CD14-positive monocyte (primary cell): ENCODE measurements at regions not wholly inside any gene's neighbourhood (a gene's known extent, or its start where the extent isn't known, plus 50 kb on each side); places are given as distances from the start of the nearest gene placed in this dataset.

Experiments used
- DNase-seq, 3 donors: peaks; one replicate each; pipeline ENCODE4 v3.0.0-alpha.2; 2011 to 2022
- H2AFZ ChIP-seq: 2 replicates; pipeline ENCODE4 v1.6.0; 2012; ENCODE audit warnings: mild to moderate bottlenecking, low read depth, low read length, inconsistent platforms; ENCODE audit not compliant: insufficient read depth, poor library complexity, severe bottlenecking
- H3K27ac ChIP-seq, 2 donors: 1 replicate in 1 of 2; 2 replicates in 1 of 2; pipeline ENCODE4 v1.5.1; 2012 to 2013; ENCODE audit warnings: low read length in 2 of 2, control low read depth in 1 of 2, inconsistent platforms in 1 of 2, low read depth in 1 of 2, mild to moderate bottlenecking in 1 of 2
- H3K27me3 ChIP-seq, 2 donors: one replicate each; pipeline versions ENCODE4 v1.6.0 to v1.6.1; 2011 to 2013; ENCODE audit warnings: low read length in 2 of 2; ENCODE audit not compliant: control insufficient read depth in 2 of 2, insufficient read depth in 2 of 2
- H3K36me3 ChIP-seq, 2 donors: replicated peaks in 1 of 2; 1 replicate in 1 of 2; 2 replicates in 1 of 2; pipeline versions ENCODE4 v1.5.1 to v1.6.1; 2012 to 2013; ENCODE audit warnings: low read length in 2 of 2, control low read depth in 1 of 2, inconsistent platforms in 1 of 2, mild to moderate bottlenecking in 1 of 2; ENCODE audit not compliant: insufficient read depth in 2 of 2, control insufficient read depth in 1 of 2
- H3K4me1 ChIP-seq, 2 donors: 1 replicate in 1 of 2; 2 replicates in 1 of 2; pipeline versions ENCODE4 v1.5.1 to v1.6.1; 2012 to 2013; ENCODE audit warnings: low read length in 2 of 2, control low read depth in 1 of 2, inconsistent platforms in 1 of 2, mild to moderate bottlenecking in 1 of 2, moderate library complexity in 1 of 2; ENCODE audit not compliant: insufficient read depth in 2 of 2, control insufficient read depth in 1 of 2
- H3K4me2 ChIP-seq: replicated peaks from 2 replicates; pipeline ENCODE3; 2012; ENCODE audit warnings: low read length, moderate library complexity, mild to moderate bottlenecking; ENCODE audit not compliant: poor library complexity, severe bottlenecking; ENCODE audit errors: extremely low read depth
- H3K4me3 ChIP-seq, 3 experiments: fragments of 200-600 bp in 1 of 3; sonication (generic) in 1 of 3; replicated peaks in 1 of 3; 1 replicate in 2 of 3; 2 replicates in 1 of 3; pipeline ENCODE4 v1.5.1; 2011 to 2013; ENCODE audit warnings: low read length in 3 of 3, mild to moderate bottlenecking in 3 of 3, control low read depth in 2 of 3, low read depth in 2 of 3, inconsistent platforms in 1 of 3, moderate library complexity in 1 of 3
- H3K79me2 ChIP-seq: 2 replicates; pipeline ENCODE4 v1.6.0; 2012; ENCODE audit warnings: mild to moderate bottlenecking, control low read depth, inconsistent platforms, low read length, moderate library complexity; ENCODE audit not compliant: insufficient read depth
- H3K9ac ChIP-seq: 2 replicates; pipeline ENCODE4 v1.6.0; 2017; ENCODE audit warnings: low read length, mild to moderate bottlenecking; ENCODE audit not compliant: insufficient read depth, poor library complexity, severe bottlenecking
- H3K9me3 ChIP-seq, 2 donors: replicated peaks in 1 of 2; 1 replicate in 1 of 2; 2 replicates in 1 of 2; pipeline versions ENCODE4 v1.5.1 to v1.6.1; 2012 to 2013; ENCODE audit warnings: low read length in 2 of 2, control low read depth in 1 of 2; ENCODE audit not compliant: control insufficient read depth in 1 of 2, insufficient read depth in 1 of 2
- H4K20me1 ChIP-seq: 2 replicates; pipeline ENCODE4 v1.6.0; 2012; ENCODE audit warnings: mild to moderate bottlenecking, low read length, control low read depth, moderate library complexity; ENCODE audit not compliant: insufficient read depth
- H3K27ac Mint-ChIP-seq, 7 donors: one replicate each; pipeline ENCODE4 v1.8.0; 2020; ENCODE audit warnings: mild to moderate bottlenecking in 7 of 7, mixed read lengths in 7 of 7, moderate library complexity in 6 of 7, inconsistent platforms in 2 of 7
- H3K27me3 Mint-ChIP-seq, 3 donors: one replicate each; pipeline ENCODE4 v1.8.0; 2021 to 2022; ENCODE audit warnings: low read depth in 3 of 3, mild to moderate bottlenecking in 3 of 3, mixed read lengths in 3 of 3, moderate library complexity in 3 of 3, inconsistent platforms in 1 of 3
- H3K36me3 Mint-ChIP-seq, 2 donors: one replicate each; pipeline ENCODE4 v1.8.0; 2020; ENCODE audit warnings: mixed read lengths in 2 of 2, inconsistent platforms in 1 of 2, mild to moderate bottlenecking in 1 of 2
- H3K4me1 Mint-ChIP-seq: one replicate; pipeline ENCODE4 v1.8.0; 2020; ENCODE audit warnings: mild to moderate bottlenecking, mixed read lengths
- H3K4me3 Mint-ChIP-seq, 2 donors: one replicate each; pipeline ENCODE4 v1.8.0; 2020; ENCODE audit warnings: mild to moderate bottlenecking in 2 of 2, mixed read lengths in 2 of 2, moderate library complexity in 1 of 2
- H3K9me3 Mint-ChIP-seq, 7 donors: one replicate each; pipeline ENCODE4 v1.8.0; 2020 to 2022; ENCODE audit warnings: mixed read lengths in 7 of 7, mild to moderate bottlenecking in 6 of 7, moderate library complexity in 6 of 7, inconsistent platforms in 2 of 7
- CTCF ChIP-seq: fragments of 200-600 bp; IDR thresholded peaks from one replicate; pipeline ENCODE4 v1.8.0; 2022; ENCODE audit warnings: antibody characterized with exemption, mild to moderate bottlenecking
- WGBS: methylation state at CpG from one replicate; pipeline ENCODE4 v1.1.5; 2013; ENCODE audit warnings: missing lambda C conversion rate; ENCODE audit not compliant: insufficient coverage; 5-methylcytosine and 5-hydroxymethylcytosine counted together
- intact Hi-C, 2 donors: fragments of 100-400 bp; cut with micrococcal nuclease; formaldehyde crosslinking; loops; one replicate each; pipeline versions ENCODE4 v1.15.0 to v1.15.1; 2023

GRCh38 chr2:105680357-105680756, 64.4 kb upstream of the NCK2 start:
- Histone ChIP-seq H4K20me1 (no peaks in the 10 kb centered on the region), H3K4me3 (no peak overlapping the region), H3K9me3 (no peaks in the 10 kb centered on the region), H3K79me2 (no peaks in the 10 kb centered on the region), H3K4me1 (peaks cover 9 to 11% of the 10 kb centered on the region in 2 donors), H3K4me2 (no peak overlapping the region), H3K27ac (no peak overlapping the region), H3K36me3 (no peaks in the 10 kb centered on the region), H3K27me3 (no peaks in the 10 kb centered on the region), H2AFZ (no peak overlapping the region), H3K9ac (no peak overlapping the region)
- no peak for TF ChIP-seq CTCF
- peaks cover 0 to 4% (median 2%) of the 10 kb centered on the region in 3 donors for H3K27me3 Mint-ChIP-seq
- peak overlapping the region in 1 of 7 donors; percentile 16 for H3K27ac Mint-ChIP-seq
- H3K4me3 Mint-ChIP-seq, result no peak overlapping the region
- intact Hi-C loops, result no loop called here
- H3K9me3 Mint-ChIP-seq, result peaks cover 0 to 7% (median 2%) of the 10 kb centered on the region in 7 donors
- 85% methylated on average over 7 of the region's 7 CpGs for WGBS
- no peak for DNase-seq
- peaks cover 11% of the 10 kb centered on the region for H3K4me1 Mint-ChIP-seq
- H3K36me3 Mint-ChIP-seq, result no peaks in the 10 kb centered on the region

- Histone ChIP-seq H3K4me3 (no peak overlapping the region), H3K79me2 (no peaks in the 10 kb centered on the region), H3K36me3 (no peaks in the 10 kb centered on the region), H4K20me1 (no peaks in the 10 kb centered on the region), H3K27me3 (no peaks in the 10 kb centered on the region), H3K4me1 (peaks cover 9 to 10% of the 10 kb centered on the region in 2 donors), H3K27ac (no peak overlapping the region), H2AFZ (no peak overlapping the region), H3K9me3 (peaks cover 0 to under 1% of the 10 kb centered on the region in 2 donors), H3K4me2 (no peak overlapping the region), H3K9ac (no peak overlapping the region)
- 90% methylated on average over 3 of the region's 6 CpGs for WGBS
- intact Hi-C loops, result no loop called here
- Mint-ChIP-seq H3K36me3 (no peaks in the 10 kb centered on the region), H3K27ac (no peak overlapping the region), H3K27me3 (peaks cover 0 to 5% (median 4%) of the 10 kb centered on the region in 3 donors), H3K4me1 (peaks cover 9% of the 10 kb centered on the region), H3K4me3 (no peak overlapping the region), H3K9me3 (peaks cover 0 to 9% (median 3%) of the 10 kb centered on the region in 7 donors)
- DNase-seq, result no peak
- no peak for TF ChIP-seq CTCF
These were observed 66.4 kb upstream of the NCK2 start for GRCh38 chr2:105678346-105678745.
